SHP77 (cell line): ENCODE measurements at regions not wholly inside any gene's neighbourhood (a gene's known extent, or its start where the extent isn't known, plus 50 kb on each side); places are given as distances from the start of the nearest gene placed in this dataset.
"Not testable (repeated sequence)": the region's sequence is repeated elsewhere in the genome, so short reads cannot be mapped to it uniquely, and the experiment has no call there.

ENCODE experiments used
- DNase-seq, 2 experiments: peaks; one replicate each; lab custom pipeline; 2025; lab: John Stamatoyannopoulos, UW

GRCh38 chr5:162209005-162209605 is 141.5 kb downstream of the GABRG2 start:
- peak; percentile 49 to 75 for DNase-seq

GRCh38 chr5:162214551-162214950 is 147.0 kb downstream of the GABRG2 start:
- no peak for DNase-seq

- no peak for DNase-seq
These were observed 149.5 kb downstream of the GABRG2 start for GRCh38 chr5:162217037-162217436.

GRCh38 chr5:162221910-162222309 is 154.3 kb downstream of the GABRG2 start:
- no peak for DNase-seq

- DNase-seq: no peak
These were observed 159.5 kb downstream of the GABRG2 start for GRCh38 chr5:162227075-162227474.

- no peak for DNase-seq
These were observed 162.8 kb downstream of the GABRG2 start for GRCh38 chr5:162230348-162230747.

- no peak for DNase-seq
These were observed 163.9 kb downstream of the GABRG2 start for GRCh38 chr5:162231522-162231921.

GRCh38 chr5:162240734-162241133 is 173.2 kb downstream of the GABRG2 start:
- no peak for DNase-seq

GRCh38 chr5:162242416-162242815 is 174.8 kb downstream of the GABRG2 start:
- no peak for DNase-seq

GRCh38 chr5:162243651-162244050 is 176.1 kb downstream of the GABRG2 start:
- no peak for DNase-seq

- no peak for DNase-seq
These were observed 180.6 kb downstream of the GABRG2 start for GRCh38 chr5:162248107-162248713.

- no peak for DNase-seq
These were observed 189.1 kb downstream of the GABRG2 start for GRCh38 chr5:162256711-162257110.

- no peak for DNase-seq
These were observed 201.3 kb downstream of the GABRG2 start for GRCh38 chr5:162268694-162269481.

GRCh38 chr5:162272417-162272816 is 204.8 kb downstream of the GABRG2 start:
- DNase-seq: no peak

- no peak for DNase-seq
These were observed 207.1 kb downstream of the GABRG2 start for GRCh38 chr5:162274679-162275078.

GRCh38 chr5:162275387-162275786 is 207.8 kb downstream of the GABRG2 start:
- not testable (repeated sequence) for DNase-seq

GRCh38 chr5:162282191-162282590 is 214.6 kb downstream of the GABRG2 start:
- no peak for DNase-seq

GRCh38 chr5:162283609-162284008 is 216.0 kb downstream of the GABRG2 start:
- no peak for DNase-seq

- no peak for DNase-seq
These were observed 221.2 kb downstream of the GABRG2 start for GRCh38 chr5:162288647-162289296.

- no peak for DNase-seq
These were observed 221.9 kb downstream of the GABRG2 start for GRCh38 chr5:162289489-162289888.

GRCh38 chr5:162299793-162300192 is 232.2 kb downstream of the GABRG2 start:
- no peak for DNase-seq

GRCh38 chr5:162301356-162301755 is 233.8 kb downstream of the GABRG2 start:
- DNase-seq: no peak

GRCh38 chr5:162323466-162323865 is 255.9 kb downstream of the GABRG2 start:
- peak in 1 of 2 experiments; percentile 19 for DNase-seq
